Kidney (tissue), 13 donors: ENCODE measurements at regions not wholly inside any gene's neighbourhood (a gene's known extent, or its start where the extent isn't known, plus 50 kb on each side); places are given as distances from the start of the nearest gene placed in this dataset.
A peak's percentile ranks its signal among the peaks of the same experiment; 100 is the strongest.

Experiments used
- DNase-seq, 5 donors: peaks; one replicate each; pipeline ENCODE4 v3.0.0-alpha.2; 2013 to 2020
- FAIRE-seq: peaks from 2 replicates; lab custom pipeline; 2012; peaks lifted over from hg19 to GRCh38; lab: Jason Lieb, UNC
- H3K27ac ChIP-seq, 2 donors: one replicate each; pipeline ENCODE4 v1.7.0; 2013; ENCODE audit warnings: low read depth in 2 of 2, low read length in 2 of 2, inconsistent platforms in 1 of 2
- H3K27me3 ChIP-seq: one replicate; pipeline ENCODE4 v1.7.1; 2013; ENCODE audit warnings: low read length, inconsistent platforms; ENCODE audit not compliant: control insufficient read depth, insufficient read depth
- H3K36me3 ChIP-seq, 3 donors: one replicate each; pipeline versions ENCODE4 v1.7.0 to v1.7.1; 2013; ENCODE audit warnings: low read length in 3 of 3, control low read depth in 1 of 3, inconsistent platforms in 1 of 3; ENCODE audit not compliant: insufficient read depth in 3 of 3, control insufficient read depth in 2 of 3
- H3K4me1 ChIP-seq, 3 donors: one replicate each; pipeline versions ENCODE4 v1.7.0 to v1.7.1; 2013; ENCODE audit warnings: low read length in 3 of 3, inconsistent platforms in 1 of 3, low read depth in 1 of 3; ENCODE audit not compliant: control insufficient read depth in 2 of 3, insufficient read depth in 2 of 3
- H3K4me3 ChIP-seq, 3 donors: one replicate each; pipeline versions ENCODE4 v1.7.0 to v1.8.1; 2013; ENCODE audit warnings: low read length in 3 of 3, control low read depth in 1 of 3, inconsistent platforms in 1 of 3
- H3K9ac ChIP-seq, 3 donors: one replicate each; pipeline versions ENCODE4 v1.7.0 to v1.7.1; 2013; ENCODE audit warnings: low read length in 3 of 3, control low read depth in 1 of 3, inconsistent platforms in 1 of 3
- H3K9me3 ChIP-seq, 3 donors: one replicate each; pipeline versions ENCODE4 v1.7.0 to v1.7.1; 2013; ENCODE audit warnings: low read length in 3 of 3, control low read depth in 1 of 3, inconsistent platforms in 1 of 3; ENCODE audit not compliant: control insufficient read depth in 2 of 3, insufficient read depth in 1 of 3
- intact Hi-C: fragments of 100-400 bp; cut with DNase I; formaldehyde crosslinking; loops from one replicate; pipeline ENCODE4 v1.11.1; 2022
- TF ChIP-seq, protein P1 (sequence below): IDR thresholded peaks from 3 replicates; pipeline ENCODE4 v1.5.1; 2012; ENCODE audit warnings: mild to moderate bottlenecking, moderate library complexity, borderline replicate concordance; ENCODE audit not compliant: insufficient read depth; ENCODE audit errors: extremely low read depth
- donor health status: control.
- donor health status: control.
- donor health status: control.
- donor health status: control.
- donor health status: control.
- donor health status: DM: yes; HTN: yes; CAD: no.
- donor health status: Normal renal cell carcinoma (clear cell type).

GRCh38 chr12:92070054-92070863 is 75.4 kb downstream of the BTG1 start:
- Histone ChIP-seq H3K4me3 (peak overlapping the region in 1 of 3 donors; percentile 22), H3K9ac (peak overlapping the region in 1 of 3 donors; percentile 29), H3K36me3 (no peaks in the 10 kb centered on the region), H3K9me3 (no peaks in the 10 kb centered on the region), H3K27me3 (no peaks in the 10 kb centered on the region), H3K4me1 (peaks cover 0 to 12% (median 6%) of the 10 kb centered on the region in 3 donors), H3K27ac (peak overlapping the region; percentile 80 to 90)
- intact Hi-C loops, result no loop called here
- FAIRE-seq (peak; percentile 90), DNase-seq (peak in 4 of 5 donors; percentile 44 to 82 (median 64))
- TF ChIP-seq, protein P1, sequence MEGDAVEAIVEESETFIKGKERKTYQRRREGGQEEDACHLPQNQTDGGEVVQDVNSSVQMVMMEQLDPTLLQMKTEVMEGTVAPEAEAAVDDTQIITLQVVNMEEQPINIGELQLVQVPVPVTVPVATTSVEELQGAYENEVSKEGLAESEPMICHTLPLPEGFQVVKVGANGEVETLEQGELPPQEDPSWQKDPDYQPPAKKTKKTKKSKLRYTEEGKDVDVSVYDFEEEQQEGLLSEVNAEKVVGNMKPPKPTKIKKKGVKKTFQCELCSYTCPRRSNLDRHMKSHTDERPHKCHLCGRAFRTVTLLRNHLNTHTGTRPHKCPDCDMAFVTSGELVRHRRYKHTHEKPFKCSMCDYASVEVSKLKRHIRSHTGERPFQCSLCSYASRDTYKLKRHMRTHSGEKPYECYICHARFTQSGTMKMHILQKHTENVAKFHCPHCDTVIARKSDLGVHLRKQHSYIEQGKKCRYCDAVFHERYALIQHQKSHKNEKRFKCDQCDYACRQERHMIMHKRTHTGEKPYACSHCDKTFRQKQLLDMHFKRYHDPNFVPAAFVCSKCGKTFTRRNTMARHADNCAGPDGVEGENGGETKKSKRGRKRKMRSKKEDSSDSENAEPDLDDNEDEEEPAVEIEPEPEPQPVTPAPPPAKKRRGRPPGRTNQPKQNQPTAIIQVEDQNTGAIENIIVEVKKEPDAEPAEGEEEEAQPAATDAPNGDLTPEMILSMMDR, result peak; percentile 19

DNA sequence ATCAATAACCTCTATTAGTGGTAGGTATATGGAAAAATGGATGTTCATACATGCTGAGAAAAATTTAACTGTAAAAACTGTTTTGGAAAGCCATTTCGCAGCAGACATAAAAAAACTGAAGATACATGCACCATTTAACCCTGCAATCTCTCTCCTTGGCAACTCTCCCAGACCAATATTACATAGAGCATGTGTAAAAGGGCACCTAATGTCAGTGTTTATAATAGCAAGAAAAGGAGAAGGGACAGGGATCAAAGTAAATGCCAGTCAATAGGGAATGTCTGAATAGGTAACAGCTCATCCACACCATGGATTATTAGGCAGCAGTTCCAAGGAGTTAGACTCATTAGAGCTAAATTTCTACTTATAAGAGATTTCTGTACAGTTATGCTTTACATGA is 77.2 kb downstream of the BTG1 start:
- TF ChIP-seq, protein P1, result no peak
- no peaks in the 10 kb centered on the region for H3K27me3 ChIP-seq
- no peaks in the 10 kb centered on the region for H3K9me3 ChIP-seq
- DNase-seq, result no peak
- no peak overlapping the region for H3K9ac ChIP-seq
- intact Hi-C loops, result no loop called here
- no peak overlapping the region for H3K4me3 ChIP-seq
- H3K36me3 ChIP-seq, result no peaks in the 10 kb centered on the region
- H3K4me1 ChIP-seq, result peaks cover 0 to 11% (median 6%) of the 10 kb centered on the region in 3 donors
- H3K27ac ChIP-seq, result no peak overlapping the region
- FAIRE-seq, result no peak

DNA sequence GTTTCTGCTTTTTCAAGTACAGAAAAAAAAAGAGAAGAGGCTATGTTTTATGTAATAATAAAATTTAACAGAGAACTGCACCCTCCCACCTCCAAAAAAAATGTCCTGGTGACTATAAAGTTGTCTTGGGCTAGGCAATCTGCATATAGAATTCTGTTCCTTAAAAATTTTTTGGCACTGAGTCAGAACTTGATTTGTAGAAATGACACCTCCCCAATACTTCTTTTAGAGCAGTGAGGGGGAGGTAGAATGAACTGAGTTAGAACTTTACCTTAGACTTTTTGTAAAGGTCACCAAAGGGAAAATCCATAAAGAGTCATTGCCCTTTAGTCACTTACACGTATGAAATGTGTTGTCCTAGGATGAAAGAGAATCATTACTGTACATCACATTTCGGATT is 80.0 kb downstream of the BTG1 start:
- DNase-seq, result no peak
- intact Hi-C loops, result no loop called here
- no peak for FAIRE-seq

More for the DNA sequence above, 80.0 kb downstream of the BTG1 start:
- Histone ChIP-seq H3K27ac (no peak overlapping the region), H3K4me3 (no peak overlapping the region), H3K4me1 (peaks cover 0 to 11% (median 5%) of the 10 kb centered on the region in 3 donors), H3K9ac (no peak overlapping the region), H3K27me3 (no peaks in the 10 kb centered on the region), H3K9me3 (no peaks in the 10 kb centered on the region), H3K36me3 (no peaks in the 10 kb centered on the region)
- TF ChIP-seq, protein P1, result no peak
